Inflammatory macrophage (primary cell): ENCODE measurements at regions not wholly inside any gene's neighbourhood (a gene's known extent, or its start where the extent isn't known, plus 50 kb on each side); places are given as distances from the start of the nearest gene placed in this dataset.

Experiments used
- DNase-seq, 2 donors: peaks; one replicate each; pipeline ENCODE4 v3.0.0-alpha.2; 2020 to 2022

DNA sequence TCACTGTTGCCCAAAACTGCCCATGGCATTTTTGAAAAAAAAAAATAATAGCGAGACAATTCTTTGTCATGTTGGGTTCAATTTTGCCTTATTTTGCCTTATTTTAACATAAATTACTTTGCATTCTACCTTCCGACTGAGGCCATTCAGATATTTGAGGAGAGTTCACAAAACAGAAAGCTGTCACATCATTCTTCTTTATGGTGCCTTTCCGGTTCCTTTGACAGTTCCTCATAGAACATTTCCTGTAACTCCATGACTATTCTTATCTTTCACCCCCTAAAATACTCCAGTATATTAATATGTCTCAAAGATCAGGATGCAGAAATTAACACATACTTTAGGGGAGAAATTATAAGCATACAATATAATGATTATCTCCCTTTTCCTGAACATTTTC is 476.7 kb downstream of the NOVA1 start:
- no peak for DNase-seq

DNA sequence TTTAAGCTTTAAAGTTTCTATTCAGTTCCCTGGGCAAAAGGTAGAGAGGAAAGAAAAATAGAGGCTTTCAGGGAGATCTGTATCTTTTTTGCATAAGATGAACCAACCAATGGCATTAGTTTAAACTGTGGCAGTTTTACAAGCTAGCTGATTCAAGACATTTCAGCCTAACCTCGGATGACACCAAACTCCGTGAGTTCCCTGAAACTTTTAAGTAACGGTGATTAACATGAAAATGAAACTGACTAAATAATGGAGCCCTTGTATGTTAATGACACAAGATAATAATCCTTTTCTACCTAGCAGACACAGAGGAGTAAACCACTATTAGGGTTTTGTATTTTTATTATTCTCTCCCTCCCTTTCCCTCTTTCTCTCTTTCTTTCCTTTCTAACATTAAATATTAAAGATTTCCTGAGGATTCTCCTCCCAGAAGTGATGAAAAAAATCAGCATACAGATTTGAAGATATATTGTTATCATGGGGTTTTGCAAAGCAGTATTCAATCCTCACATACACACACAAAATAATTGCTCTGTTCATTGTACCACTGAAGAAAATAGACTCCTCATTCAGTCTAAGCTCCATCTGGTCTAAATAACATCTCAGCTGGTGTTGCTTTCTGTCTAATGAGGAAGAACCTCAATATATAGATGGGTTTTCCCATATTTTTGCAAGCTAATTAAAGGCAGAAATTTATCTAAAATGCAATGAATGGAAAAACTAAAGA is 483.8 kb downstream of the NOVA1 start:
- DNase-seq, result no peak

DNA sequence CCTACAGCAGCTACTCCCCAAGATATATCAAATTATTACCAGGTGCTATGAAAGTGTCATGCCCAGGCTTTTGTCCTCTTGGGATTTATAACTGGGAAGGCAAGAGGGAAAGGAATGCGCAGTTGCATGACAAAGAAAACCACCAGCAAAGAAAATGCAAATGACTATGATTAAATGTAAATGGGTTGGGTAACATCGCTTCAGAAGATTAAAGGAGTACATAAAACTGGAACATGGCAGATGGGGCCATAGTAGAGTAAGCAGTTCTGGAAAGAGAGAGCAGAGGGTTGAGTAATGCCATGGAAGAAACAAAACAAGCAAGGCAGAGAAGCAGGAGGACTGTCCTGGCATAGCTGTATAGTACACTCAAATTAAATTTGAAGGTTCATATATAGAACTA is 493.1 kb downstream of the NOVA1 start:
- DNase-seq, result no peak

DNA sequence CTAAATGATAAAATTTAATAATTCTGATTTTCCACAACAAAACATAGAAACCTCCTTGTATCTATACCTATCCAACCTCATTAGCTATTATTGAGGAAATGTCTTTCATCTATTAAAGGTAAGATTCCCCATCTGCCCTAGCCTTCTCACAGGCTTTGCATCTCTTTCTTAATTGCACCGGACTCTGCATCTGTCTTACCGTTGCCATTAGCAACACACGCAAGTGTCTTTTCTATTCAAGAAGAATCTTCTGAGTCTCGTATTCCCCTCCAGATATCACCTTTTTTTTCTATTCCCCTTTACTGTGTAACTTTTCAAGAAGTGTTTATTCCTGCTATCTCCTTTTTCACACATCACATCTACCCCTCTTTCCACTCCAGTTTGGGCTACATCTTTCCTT is 500.0 kb downstream of the NOVA1 start:
- DNase-seq, result no peak

GRCh38 chr14:26088275-26088674 is 509.6 kb downstream of the NOVA1 start:
- no peak for DNase-seq

- no peak for DNase-seq
These were observed 516.8 kb downstream of the NOVA1 start for GRCh38 chr14:26081043-26081442.

GRCh38 chr14:26078561-26078960 is 519.3 kb downstream of the NOVA1 start:
- no peak for DNase-seq

- no peak for DNase-seq
These were observed 522.9 kb downstream of the NOVA1 start for GRCh38 chr14:26074892-26075291.

GRCh38 chr14:26070443-26070842 is 527.4 kb downstream of the NOVA1 start:
- DNase-seq, result no peak

GRCh38 chr14:26067786-26068459 is 529.9 kb downstream of the NOVA1 start:
- DNase-seq, result no peak

DNA sequence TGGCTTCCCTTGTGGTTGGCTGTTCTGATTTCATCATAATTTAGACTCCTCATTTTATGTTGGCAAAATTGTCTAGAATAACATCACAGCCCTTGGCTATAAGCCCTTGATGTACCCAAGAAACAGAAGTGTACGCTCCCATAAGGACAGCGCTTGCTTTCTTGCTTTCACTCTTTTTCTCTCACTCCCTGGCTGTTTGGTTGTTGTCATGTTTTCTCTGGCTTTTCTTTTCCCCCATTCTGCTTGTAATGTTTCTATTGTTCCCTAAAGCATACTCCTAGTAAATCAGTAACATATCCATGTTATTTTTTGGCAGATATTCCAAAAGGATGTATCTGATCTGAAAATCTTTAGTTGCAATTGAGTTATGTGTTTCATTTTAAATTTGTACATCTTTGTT is 530.5 kb downstream of the NOVA1 start:
- DNase-seq, result no peak

DNA sequence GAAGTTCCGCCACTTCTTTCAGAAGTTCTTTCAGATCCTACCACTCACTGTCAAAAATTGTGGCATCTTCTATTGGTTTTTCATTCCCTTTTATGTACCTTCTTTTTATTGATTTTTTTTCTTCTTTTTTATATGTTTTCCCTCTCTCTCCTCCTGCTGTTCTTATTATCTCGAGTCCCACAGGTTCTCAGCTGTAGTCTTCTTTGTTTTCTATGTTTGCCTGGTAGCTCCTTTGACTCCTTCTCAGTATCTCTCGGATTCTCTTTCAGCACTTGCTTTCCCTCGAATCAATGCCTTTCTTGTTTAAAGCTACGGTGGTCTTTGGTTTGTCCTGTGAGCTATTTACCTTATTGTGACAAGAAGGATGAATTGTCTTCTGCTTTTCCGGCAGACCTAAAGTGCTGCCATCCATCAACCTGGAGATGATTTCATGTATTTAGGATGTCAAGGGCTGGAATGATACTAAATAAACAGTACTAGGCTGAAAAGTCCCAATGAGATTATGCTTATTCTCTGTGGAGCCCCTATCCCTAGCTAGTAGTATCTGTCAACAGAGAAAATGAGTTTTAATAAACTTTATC is 541.7 kb downstream of the NOVA1 start:
- DNase-seq, result no peak

GRCh38 chr14:26032348-26032747 is 565.5 kb downstream of the NOVA1 start:
- DNase-seq, result no peak

- no peak for DNase-seq
These were observed 571.4 kb downstream of the NOVA1 start for GRCh38 chr14:26026384-26026783.

- no peak for DNase-seq
These were observed 573.9 kb downstream of the NOVA1 start for GRCh38 chr14:26023967-26024366.

GRCh38 chr14:26021759-26022158 is 576.1 kb downstream of the NOVA1 start:
- DNase-seq, result no peak

- no peak for DNase-seq
These were observed 580.6 kb downstream of the NOVA1 start for GRCh38 chr14:26017270-26017669.

GRCh38 chr14:26008290-26008689 is 589.5 kb downstream of the NOVA1 start:
- no peak for DNase-seq

- DNase-seq, result no peak
These were observed 593.5 kb downstream of the NOVA1 start for GRCh38 chr14:26004342-26004741.

DNA sequence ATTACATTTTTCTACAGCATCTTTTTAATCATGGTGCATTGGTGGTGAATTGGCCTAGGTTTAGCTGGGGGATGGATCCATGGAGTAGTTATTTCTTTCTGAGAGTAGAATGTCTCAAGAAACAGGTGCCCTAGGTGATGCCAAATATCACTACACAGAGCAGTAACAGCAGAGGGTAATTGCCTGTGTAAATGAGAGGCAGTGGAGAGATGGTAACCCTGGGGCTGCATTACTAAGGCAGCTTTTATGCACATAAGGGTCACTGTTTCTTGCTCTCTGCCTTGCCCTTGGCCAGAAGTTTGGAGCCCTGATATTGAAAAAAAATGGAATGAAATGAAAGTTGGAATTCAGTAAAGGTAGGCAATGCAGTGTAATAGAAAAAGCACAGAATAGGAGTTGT is 604.0 kb downstream of the NOVA1 start:
- DNase-seq, result no peak

GRCh38 chr14:25988536-25988935 is 609.3 kb downstream of the NOVA1 start:
- DNase-seq, result no peak

DNA sequence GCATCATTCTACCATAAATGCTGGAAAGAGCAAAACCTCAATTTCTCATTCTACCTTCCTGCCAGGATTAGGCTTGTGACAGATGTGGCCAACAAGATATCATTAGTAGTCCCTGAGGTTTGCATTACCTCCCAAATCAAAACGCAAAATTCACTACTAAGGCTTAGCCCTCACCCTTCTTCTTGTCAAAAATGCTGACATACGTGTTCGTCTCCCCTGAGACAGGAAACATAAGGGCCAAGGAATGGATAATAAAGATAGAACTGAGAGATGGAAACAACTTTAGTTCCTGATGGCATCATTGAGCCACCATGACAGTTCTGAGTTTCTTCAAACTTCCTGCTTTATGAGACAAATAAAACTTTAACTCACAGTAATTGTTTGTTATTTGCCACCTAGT is 642.1 kb downstream of the NOVA1 start:
- no peak for DNase-seq

DNA sequence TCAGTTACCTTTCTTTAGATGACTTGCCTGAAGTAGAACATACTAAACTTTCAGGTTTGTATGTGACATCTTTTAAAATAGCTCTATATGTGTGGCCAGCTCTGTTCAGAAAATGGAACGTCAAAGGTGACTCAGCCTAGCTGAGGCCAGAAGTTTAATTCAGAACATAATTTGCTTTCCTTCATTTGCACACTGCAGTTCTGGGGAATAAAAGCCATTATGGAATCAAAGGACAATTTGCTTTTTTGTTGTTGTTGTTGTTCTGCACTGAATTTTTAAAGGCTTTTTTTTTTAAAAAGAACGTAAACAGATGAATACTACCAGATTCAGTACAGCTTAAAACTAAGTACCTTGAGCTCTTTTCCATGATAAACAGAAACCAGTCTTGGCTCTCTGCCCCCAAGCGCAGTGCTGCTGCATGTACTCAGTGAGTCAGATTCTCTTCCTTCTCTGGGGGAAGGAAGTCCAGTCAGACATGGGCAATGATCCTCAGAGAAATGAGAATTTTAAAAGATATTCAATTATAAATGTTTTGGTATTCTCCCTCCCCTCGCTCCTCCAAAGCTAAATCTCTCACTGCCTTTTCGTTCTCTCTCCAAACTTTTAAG is 644.2 kb downstream of the NOVA1 start:
- DNase-seq, result no peak

GRCh38 chr14:25945746-25946145 is 652.1 kb downstream of the NOVA1 start:
- DNase-seq, result no peak
